ENCODE measurements at regions not wholly inside any gene's neighbourhood (a gene's known extent, or its start where the extent isn't known, plus 50 kb on each side); places are given as distances from the start of the nearest gene placed in this dataset.

DNA sequence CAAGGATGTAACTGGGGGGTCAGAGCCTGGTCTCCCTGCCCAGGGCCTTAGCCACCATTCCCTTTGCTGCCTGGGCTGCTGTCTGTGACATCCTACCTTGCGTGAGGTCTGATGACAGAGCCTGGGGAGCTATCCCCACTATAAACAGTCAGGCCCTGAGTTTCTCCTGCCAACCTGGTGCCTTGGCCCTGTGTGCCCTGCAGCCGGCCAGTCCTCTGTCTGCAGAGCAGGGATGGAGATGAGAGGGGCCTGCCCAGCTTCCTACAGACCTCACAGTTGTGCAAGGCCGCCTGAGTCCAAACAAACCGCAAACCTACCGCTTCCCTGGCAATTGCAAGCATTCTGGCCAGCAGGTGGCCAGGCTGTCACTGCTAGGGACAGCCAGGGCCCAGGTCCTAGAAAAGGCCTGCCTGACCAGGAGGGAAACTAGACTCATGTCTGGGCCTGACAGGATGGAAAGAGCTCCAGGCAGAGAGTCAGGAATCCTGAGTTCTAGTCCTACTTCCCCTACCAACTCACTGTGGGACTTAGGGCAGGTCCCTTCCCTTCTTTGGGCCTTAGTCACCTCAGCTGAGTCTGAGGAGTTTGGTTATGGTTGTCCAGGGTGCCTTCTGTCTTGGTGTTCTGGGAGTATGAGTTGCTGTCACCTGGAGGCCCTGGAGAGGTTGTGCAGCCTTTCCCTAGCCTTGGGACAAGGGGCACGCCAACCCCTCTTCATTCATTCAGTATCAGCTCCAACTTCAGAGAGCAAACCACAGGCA is 86.2 kb downstream of the VEGFA start:
- TF ChIP-seq, protein P1, sequence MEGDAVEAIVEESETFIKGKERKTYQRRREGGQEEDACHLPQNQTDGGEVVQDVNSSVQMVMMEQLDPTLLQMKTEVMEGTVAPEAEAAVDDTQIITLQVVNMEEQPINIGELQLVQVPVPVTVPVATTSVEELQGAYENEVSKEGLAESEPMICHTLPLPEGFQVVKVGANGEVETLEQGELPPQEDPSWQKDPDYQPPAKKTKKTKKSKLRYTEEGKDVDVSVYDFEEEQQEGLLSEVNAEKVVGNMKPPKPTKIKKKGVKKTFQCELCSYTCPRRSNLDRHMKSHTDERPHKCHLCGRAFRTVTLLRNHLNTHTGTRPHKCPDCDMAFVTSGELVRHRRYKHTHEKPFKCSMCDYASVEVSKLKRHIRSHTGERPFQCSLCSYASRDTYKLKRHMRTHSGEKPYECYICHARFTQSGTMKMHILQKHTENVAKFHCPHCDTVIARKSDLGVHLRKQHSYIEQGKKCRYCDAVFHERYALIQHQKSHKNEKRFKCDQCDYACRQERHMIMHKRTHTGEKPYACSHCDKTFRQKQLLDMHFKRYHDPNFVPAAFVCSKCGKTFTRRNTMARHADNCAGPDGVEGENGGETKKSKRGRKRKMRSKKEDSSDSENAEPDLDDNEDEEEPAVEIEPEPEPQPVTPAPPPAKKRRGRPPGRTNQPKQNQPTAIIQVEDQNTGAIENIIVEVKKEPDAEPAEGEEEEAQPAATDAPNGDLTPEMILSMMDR (IDR thresholded peaks at IDR 0.05), result peak; percentile 35
- Histone ChIP-seq H3K27me3 (ENCODE audit: low read depth) (no peaks in the 10 kb centered on the region), H3K9me3 (no peaks in the 10 kb centered on the region), H3K27ac (no peak overlapping the region), H3K4me3 (no peak overlapping the region), H3K4me1 (no peaks in the 10 kb centered on the region), H3K36me3 (no peaks in the 10 kb centered on the region)
- peak; percentile 72 for ATAC-seq
- peak; percentile 68 for DNase-seq
- intact Hi-C loops (cut with DNase I), result no loop called here

DNA sequence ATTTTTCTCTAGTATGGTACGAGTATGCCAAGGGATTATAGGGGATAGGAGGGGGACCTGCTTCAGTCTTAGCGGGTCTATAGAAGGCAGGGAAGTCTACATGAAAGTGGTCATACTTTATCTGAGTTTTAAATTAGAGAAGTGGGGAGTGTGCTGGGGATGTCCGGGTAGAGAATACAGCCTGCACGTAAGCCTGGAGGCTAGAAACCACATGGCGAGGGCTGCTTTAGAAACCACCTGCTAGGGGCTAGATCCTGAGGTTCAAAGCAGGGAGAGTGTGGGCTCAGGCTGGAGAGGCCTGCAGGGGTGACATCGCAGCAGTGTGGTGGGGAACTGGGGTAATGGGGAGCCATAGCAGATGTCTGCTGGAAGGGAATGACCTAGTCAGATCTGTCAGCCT is 85.2 kb downstream of the VEGFA start:
- intact Hi-C loops (cut with DNase I), result no loop called here
- no peaks in the 10 kb centered on the region for H3K36me3 ChIP-seq
- no peaks in the 10 kb centered on the region for H3K4me1 ChIP-seq
- ATAC-seq (no peak), DNase-seq (no peak)
- no peak overlapping the region for H3K4me3 ChIP-seq
- no peak overlapping the region for H3K27ac ChIP-seq
- TF ChIP-seq, protein P1 (IDR thresholded peaks at IDR 0.05), result no peak
- H3K27me3 ChIP-seq (ENCODE audit: low read depth), result no peaks in the 10 kb centered on the region
- H3K9me3 ChIP-seq, result no peaks in the 10 kb centered on the region

DNA sequence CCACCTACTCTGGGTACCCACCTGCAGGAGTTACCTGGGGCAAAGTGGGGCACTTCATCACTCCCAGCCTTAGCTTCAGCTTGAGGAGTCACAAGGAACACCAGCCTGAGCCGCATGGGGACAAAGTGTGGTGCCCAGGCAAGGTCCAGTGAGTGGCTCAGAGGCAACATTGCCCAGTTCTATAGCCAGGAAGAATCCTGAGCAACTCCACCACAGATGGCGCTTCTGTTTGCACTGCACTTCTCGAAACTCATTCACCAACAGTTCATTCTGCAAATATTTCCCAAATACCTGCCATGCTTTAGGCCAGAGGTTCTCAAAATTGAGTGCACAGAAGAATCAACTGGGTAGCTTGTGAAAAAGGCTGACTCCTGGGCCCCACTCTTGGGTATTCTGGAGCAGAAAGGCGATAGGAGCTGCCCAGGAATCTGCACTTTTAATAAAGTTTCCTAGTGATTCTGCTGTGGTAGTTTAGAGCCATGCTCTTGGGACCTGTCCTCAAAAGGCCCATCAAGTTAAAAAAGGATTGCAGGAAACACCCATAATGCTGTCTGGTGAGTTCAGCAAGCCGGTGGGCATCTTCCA is 83.1 kb downstream of the VEGFA start:
- Histone ChIP-seq H3K27ac (no peak overlapping the region), H3K36me3 (no peaks in the 10 kb centered on the region), H3K9me3 (no peaks in the 10 kb centered on the region), H3K4me1 (no peaks in the 10 kb centered on the region), H3K4me3 (no peak overlapping the region), H3K27me3 (ENCODE audit: low read depth) (no peaks in the 10 kb centered on the region)
- intact Hi-C loops (cut with DNase I), result no loop called here
- ATAC-seq (peak; percentile 46 to 76), DNase-seq (no peak)
- TF ChIP-seq, protein P1 (IDR thresholded peaks at IDR 0.05), result no peak

DNA sequence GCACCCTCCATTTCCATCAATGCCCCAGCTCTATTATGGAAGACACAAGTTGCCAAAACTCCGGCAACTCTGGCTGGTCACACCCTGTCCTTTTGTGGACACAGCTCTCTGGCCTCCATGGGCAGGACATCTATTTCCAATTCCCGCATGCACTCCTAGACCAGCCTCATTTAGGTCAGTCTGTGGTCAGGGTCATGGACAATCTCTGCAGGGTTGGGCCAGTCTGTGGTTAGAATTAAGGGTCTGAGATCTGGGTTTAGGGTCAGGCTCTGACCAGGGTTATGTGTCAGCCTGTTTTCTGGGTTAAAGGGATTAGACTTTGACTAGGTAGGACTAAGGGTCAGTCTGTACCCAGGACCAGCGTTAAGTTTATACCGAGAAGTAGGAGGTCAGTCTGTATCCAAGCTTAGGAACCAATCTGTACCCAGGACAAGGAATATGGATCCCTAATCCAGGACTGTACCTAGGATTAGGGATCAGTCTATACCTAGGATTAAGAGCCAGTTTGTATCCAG is 82.4 kb downstream of the VEGFA start:
- intact Hi-C loops (cut with DNase I), result no loop called here
- H3K9me3 ChIP-seq, result no peaks in the 10 kb centered on the region
- ATAC-seq (no peak), DNase-seq (no peak)
- H3K36me3 ChIP-seq, result no peaks in the 10 kb centered on the region
- H3K4me1 ChIP-seq, result no peaks in the 10 kb centered on the region
- H3K27ac ChIP-seq, result no peak overlapping the region
- no peaks in the 10 kb centered on the region for H3K27me3 ChIP-seq (ENCODE audit: low read depth)
- TF ChIP-seq, protein P1 (IDR thresholded peaks at IDR 0.05), result no peak
- no peak overlapping the region for H3K4me3 ChIP-seq

DNA sequence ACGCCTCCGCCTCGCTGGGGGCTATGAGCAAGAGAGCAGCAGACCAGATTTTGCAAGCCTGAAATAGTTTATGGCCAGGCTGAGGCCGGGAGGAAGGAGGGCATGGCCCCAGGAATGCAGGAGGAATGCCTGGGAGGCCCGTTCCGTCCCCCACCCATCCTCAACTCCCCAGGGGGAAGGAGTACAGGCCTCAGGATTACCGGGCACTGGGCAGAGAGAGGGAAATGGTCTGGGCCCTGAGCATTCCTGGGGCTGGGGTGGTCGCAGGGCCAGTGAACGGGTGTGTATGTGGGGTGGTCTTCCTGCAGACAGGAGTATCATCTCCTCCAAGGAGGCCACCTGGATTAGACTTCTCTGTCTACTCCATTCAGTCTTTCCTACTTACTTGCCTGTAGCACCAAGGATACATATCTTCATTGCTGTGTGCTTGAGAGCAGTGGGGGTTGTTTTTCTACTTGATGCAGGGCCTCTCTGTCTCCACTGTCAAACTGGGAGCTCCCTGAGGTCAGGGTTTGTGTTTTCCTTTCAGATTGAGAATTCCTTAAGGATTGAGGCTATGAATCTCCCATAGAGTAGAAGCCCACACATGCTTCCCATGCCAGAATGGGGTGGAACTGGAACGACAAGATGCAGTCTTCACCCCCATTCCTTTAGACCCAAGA is 81.3 kb downstream of the VEGFA start:
- TF ChIP-seq, protein P1 (IDR thresholded peaks at IDR 0.05), result no peak
- no peaks in the 10 kb centered on the region for H3K9me3 ChIP-seq
- intact Hi-C loops (cut with DNase I), result no loop called here
- H3K4me3 ChIP-seq, result no peak overlapping the region
- no peak overlapping the region for H3K27ac ChIP-seq
- no peaks in the 10 kb centered on the region for H3K4me1 ChIP-seq
- H3K36me3 ChIP-seq, result no peaks in the 10 kb centered on the region
- ATAC-seq (peak; percentile 58 to 66), DNase-seq (no peak)
- no peaks in the 10 kb centered on the region for H3K27me3 ChIP-seq (ENCODE audit: low read depth)

Measured in lower lobe of right lung (tissue), 2 donors.